ENCODE measurements at regions not wholly inside any gene's neighbourhood (a gene's known extent, or its start where the extent isn't known, plus 50 kb on each side); places are given as distances from the start of the nearest gene placed in this dataset.

GRCh38 chr2:35932276-35932963, 423.2 kb upstream of the CRIM1 start:
- no peak for TF ChIP-seq POLR2A (IDR thresholded peaks at IDR 0.05)
- TF ChIP-seq, protein P1, sequence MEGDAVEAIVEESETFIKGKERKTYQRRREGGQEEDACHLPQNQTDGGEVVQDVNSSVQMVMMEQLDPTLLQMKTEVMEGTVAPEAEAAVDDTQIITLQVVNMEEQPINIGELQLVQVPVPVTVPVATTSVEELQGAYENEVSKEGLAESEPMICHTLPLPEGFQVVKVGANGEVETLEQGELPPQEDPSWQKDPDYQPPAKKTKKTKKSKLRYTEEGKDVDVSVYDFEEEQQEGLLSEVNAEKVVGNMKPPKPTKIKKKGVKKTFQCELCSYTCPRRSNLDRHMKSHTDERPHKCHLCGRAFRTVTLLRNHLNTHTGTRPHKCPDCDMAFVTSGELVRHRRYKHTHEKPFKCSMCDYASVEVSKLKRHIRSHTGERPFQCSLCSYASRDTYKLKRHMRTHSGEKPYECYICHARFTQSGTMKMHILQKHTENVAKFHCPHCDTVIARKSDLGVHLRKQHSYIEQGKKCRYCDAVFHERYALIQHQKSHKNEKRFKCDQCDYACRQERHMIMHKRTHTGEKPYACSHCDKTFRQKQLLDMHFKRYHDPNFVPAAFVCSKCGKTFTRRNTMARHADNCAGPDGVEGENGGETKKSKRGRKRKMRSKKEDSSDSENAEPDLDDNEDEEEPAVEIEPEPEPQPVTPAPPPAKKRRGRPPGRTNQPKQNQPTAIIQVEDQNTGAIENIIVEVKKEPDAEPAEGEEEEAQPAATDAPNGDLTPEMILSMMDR (IDR thresholded peaks at IDR 0.05): no peak
